ENCODE measurements at regions not wholly inside any gene's neighbourhood (a gene's known extent, or its start where the extent isn't known, plus 50 kb on each side); places are given as distances from the start of the nearest gene placed in this dataset.

DNA sequence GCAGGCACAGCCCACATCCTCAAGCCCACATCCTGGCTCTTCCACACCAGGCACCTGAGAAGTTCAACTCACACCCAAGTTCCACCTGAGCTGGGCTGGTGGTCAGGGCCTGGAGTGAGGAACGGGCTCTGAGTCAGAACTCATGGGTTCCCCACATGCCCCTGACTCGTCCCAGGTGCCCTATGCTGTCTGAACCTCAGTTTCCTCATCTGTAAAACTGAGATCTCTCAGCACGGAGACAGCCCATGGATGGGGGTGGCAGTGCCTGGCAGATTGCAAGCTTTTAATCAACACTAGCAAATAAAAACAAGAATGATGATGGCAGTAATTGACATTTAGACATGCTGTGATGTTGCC lies 307.8 kb downstream of the NDUFA10 start:
- no peak for TF ChIP-seq MYC (IDR thresholded peaks at IDR 0.05; ENCODE audit: low read depth, low read length)
- TF ChIP-seq EZH2 (IDR thresholded peaks at IDR 0.05; ENCODE audit: borderline replicate concordance, low read depth, low read length, severe bottlenecking), result no peak
- TF ChIP-seq, protein P1, sequence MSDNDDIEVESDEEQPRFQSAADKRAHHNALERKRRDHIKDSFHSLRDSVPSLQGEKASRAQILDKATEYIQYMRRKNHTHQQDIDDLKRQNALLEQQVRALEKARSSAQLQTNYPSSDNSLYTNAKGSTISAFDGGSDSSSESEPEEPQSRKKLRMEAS (IDR thresholded peaks at IDR 0.05; ENCODE audit: insufficient read depth, insufficient read length), result no peak
- TF ChIP-seq FOS (IDR thresholded peaks at IDR 0.05; ENCODE audit: borderline replicate concordance, insufficient read depth, low read length), result no peak
- TF ChIP-seq, protein P2, sequence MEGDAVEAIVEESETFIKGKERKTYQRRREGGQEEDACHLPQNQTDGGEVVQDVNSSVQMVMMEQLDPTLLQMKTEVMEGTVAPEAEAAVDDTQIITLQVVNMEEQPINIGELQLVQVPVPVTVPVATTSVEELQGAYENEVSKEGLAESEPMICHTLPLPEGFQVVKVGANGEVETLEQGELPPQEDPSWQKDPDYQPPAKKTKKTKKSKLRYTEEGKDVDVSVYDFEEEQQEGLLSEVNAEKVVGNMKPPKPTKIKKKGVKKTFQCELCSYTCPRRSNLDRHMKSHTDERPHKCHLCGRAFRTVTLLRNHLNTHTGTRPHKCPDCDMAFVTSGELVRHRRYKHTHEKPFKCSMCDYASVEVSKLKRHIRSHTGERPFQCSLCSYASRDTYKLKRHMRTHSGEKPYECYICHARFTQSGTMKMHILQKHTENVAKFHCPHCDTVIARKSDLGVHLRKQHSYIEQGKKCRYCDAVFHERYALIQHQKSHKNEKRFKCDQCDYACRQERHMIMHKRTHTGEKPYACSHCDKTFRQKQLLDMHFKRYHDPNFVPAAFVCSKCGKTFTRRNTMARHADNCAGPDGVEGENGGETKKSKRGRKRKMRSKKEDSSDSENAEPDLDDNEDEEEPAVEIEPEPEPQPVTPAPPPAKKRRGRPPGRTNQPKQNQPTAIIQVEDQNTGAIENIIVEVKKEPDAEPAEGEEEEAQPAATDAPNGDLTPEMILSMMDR (IDR thresholded peaks at IDR 0.05; ENCODE audit: extremely low read depth in 1 of 2, insufficient read depth in 1 of 2, low read depth in 1 of 2, low read length in 2 of 2), result no peak
- TF ChIP-seq POLR2A (IDR thresholded peaks at IDR 0.05; ENCODE audit: low read depth, low read length), result no peak
- no peaks in the 10 kb centered on the region for H3K79me2 ChIP-seq (ENCODE audit: control insufficient read depth, insufficient read depth, low read length)
- H3K4me1 ChIP-seq (ENCODE audit: control insufficient read depth, extremely low read depth, insufficient read depth, low read length), result no peaks in the 10 kb centered on the region
- peaks cover 5% of the 10 kb centered on the region for H3K9me3 ChIP-seq (replicated peaks; ENCODE audit: control insufficient read depth, insufficient read depth, low read length)
- no peaks in the 10 kb centered on the region for H3K9me1 ChIP-seq (replicated peaks; ENCODE audit: control insufficient read depth, extremely low read depth, insufficient read depth, low read length)
- H2AFZ ChIP-seq (ENCODE audit: low read depth, low read length), result no peak overlapping the region
- H3K27ac ChIP-seq (ENCODE audit: insufficient read depth, low read depth, low read length), result no peak overlapping the region
- ChIA-PET POLR2A (no interaction called here), CTCF (no interaction called here)
- no TSS peak for BruUV-seq (replicated peaks)
- H3K4me2 ChIP-seq (ENCODE audit: insufficient read depth, low read length), result no peak overlapping the region
- no peaks in the 10 kb centered on the region for H3K27me3 ChIP-seq (ENCODE audit: control insufficient read depth in 2 of 2, insufficient read depth in 2 of 2, low read length in 2 of 2)
- DNase-seq (ENCODE audit: low read depth, low spot score) (no peak), FAIRE-seq (no peak)
- no peak overlapping the region for H3K4me3 ChIP-seq (replicated peaks in 1 of 3; ENCODE audit: insufficient read depth in 1 of 3, low read depth in 1 of 3, low read length in 3 of 3)
- H4K20me1 ChIP-seq (replicated peaks; ENCODE audit: control insufficient read depth, extremely low read depth, insufficient read depth, low read length), result no peaks in the 10 kb centered on the region
- no peak overlapping the region for H3K9ac ChIP-seq (replicated peaks; ENCODE audit: extremely low read depth, insufficient read depth, low read length)
- no peaks in the 10 kb centered on the region for H3K36me3 ChIP-seq (ENCODE audit: control insufficient read depth in 2 of 2, extremely low read depth in 1 of 2, insufficient read depth in 2 of 2, low read length in 2 of 2)
- intact Hi-C loops (cut with micrococcal nuclease) (no loop called here), dilution Hi-C loops (cut with MboI; ENCODE audit: extremely low pct_ligation_motif_present, low sequenced_read_pairs) (no loop called here)
